ENCODE measurements at regions not wholly inside any gene's neighbourhood (a gene's known extent, or its start where the extent isn't known, plus 50 kb on each side); places are given as distances from the start of the nearest gene placed in this dataset.

GRCh38 chr6:155962276-155962675 is 506.6 kb upstream of the NOX3 start:
- H3K4me1 ChIP-seq (ENCODE audit: insufficient read depth, low read length): no peaks in the 10 kb centered on the region; the same call in 1 of the 2 replicates
- no peak overlapping the region for H3K9ac ChIP-seq (ENCODE audit: low read depth, low read length)
- no peaks in the 10 kb centered on the region for H3K36me3 ChIP-seq (ENCODE audit: insufficient read depth, low read length)
- H3K9me3 ChIP-seq (ENCODE audit: control insufficient read depth, insufficient read depth, low read length): no peaks in the 10 kb centered on the region

DNA sequence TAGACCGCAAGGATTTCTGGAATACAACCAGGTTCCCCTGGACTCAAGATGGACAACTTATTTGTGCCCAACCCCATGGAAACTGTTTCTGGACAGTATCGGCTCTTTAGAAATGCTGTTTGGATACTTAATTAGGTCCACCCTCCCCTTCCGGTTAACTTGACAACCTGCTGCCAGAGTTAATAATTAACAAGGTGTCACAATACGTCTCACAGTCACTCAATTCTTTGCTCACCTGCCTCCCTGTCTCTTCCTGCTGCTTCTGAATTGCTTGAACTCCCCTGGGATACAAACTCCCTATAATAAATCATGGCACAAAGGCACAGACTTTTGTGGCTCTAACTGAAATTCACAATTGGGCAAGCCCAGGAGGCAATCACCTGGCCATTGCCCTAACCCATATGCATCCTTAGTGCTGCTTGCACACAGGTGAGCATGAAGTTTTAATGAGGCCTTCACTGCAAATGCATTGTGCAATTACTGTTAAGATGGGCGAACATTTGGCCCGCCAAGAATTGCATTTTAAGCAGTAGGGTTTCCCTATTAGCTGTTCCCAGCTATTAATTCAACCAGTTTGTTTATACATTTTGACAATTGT is 504.4 kb upstream of the NOX3 start:
- Histone ChIP-seq H3K36me3 (ENCODE audit: insufficient read depth, low read length) (no peaks in the 10 kb centered on the region), H3K9ac (ENCODE audit: low read depth, low read length) (no peak overlapping the region), H3K9me3 (ENCODE audit: control insufficient read depth, insufficient read depth, low read length) (no peaks in the 10 kb centered on the region), H3K4me1 (ENCODE audit: insufficient read depth, low read length) (peaks cover 9% of the 10 kb centered on the region)

DNA sequence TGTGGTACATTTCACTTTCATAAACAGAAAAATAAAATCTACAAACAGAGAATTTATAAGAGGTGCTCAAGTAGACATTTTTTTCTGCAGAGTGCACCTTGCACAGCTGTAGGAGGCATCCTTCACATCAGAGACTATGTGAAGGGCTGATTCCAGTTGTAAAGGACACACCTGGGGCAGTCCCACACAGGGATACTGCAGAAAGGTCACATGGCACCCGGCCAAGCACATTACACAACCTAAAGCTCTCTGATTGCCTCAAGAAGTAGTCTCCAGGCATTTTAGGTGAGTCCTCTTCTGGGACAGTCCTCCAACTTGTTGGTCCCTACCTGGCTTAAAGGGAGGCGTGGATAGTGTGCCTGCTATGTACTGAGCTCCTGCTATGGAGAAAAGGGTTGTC is 502.9 kb upstream of the NOX3 start:
- H3K9me3 ChIP-seq (ENCODE audit: control insufficient read depth, insufficient read depth, low read length): no peaks in the 10 kb centered on the region; the same call in 1 of the 2 replicates
- peaks cover 20% of the 10 kb centered on the region for H3K4me1 ChIP-seq (ENCODE audit: insufficient read depth, low read length)
- no peak overlapping the region for H3K9ac ChIP-seq (ENCODE audit: low read depth, low read length)
- no peaks in the 10 kb centered on the region for H3K36me3 ChIP-seq (ENCODE audit: insufficient read depth, low read length)

- H3K4me1 ChIP-seq (ENCODE audit: insufficient read depth, low read length): peaks cover 20% of the 10 kb centered on the region
- no peaks in the 10 kb centered on the region for H3K36me3 ChIP-seq (ENCODE audit: insufficient read depth, low read length)
- H3K9ac ChIP-seq (ENCODE audit: low read depth, low read length): 0 out of 2 replicates have a peak overlapping the region, but pooled peaks have one; percentile 18
- H3K9me3 ChIP-seq (ENCODE audit: control insufficient read depth, insufficient read depth, low read length): no peaks in the 10 kb centered on the region; the same call in 1 of the 2 replicates
Measured at GRCh38 chr6:155955038-155955437, 499.4 kb upstream of the NOX3 start.

DNA sequence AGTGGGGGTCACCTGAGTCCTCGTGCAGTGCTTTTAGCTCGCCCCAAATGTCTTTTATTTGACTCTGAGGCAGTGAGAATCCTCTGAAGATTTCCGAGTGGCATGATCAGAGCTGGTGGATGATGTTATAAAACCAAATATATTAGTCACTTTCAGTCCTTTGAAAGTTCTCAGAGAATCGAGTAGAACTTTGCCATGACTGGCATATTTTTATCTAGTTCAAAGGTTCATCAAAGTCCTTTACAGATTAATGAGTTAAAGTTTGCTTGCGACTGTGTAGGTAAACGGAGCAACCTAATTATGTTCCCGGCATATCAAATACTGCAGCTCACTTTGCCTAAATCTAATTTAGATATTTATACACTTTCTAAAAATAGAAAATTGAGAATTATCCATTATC is 498.5 kb upstream of the NOX3 start:
- Histone ChIP-seq H3K36me3 (ENCODE audit: insufficient read depth, low read length) (no peaks in the 10 kb centered on the region), H3K9me3 (ENCODE audit: control insufficient read depth, insufficient read depth, low read length) (no peaks in the 10 kb centered on the region; the same call in 1 of the 2 replicates), H3K9ac (ENCODE audit: low read depth, low read length) (no peak overlapping the region), H3K4me1 (ENCODE audit: insufficient read depth, low read length) (peaks cover 20% of the 10 kb centered on the region)

GRCh38 chr6:155949256-155949655 is 493.6 kb upstream of the NOX3 start:
- H3K36me3 ChIP-seq (ENCODE audit: insufficient read depth, low read length): no peaks in the 10 kb centered on the region
- no peak overlapping the region for H3K9ac ChIP-seq (ENCODE audit: low read depth, low read length)
- H3K4me1 ChIP-seq (ENCODE audit: insufficient read depth, low read length): peaks cover 6% of the 10 kb centered on the region
- H3K9me3 ChIP-seq (ENCODE audit: control insufficient read depth, insufficient read depth, low read length): no peaks in the 10 kb centered on the region; the same call in 1 of the 2 replicates

DNA sequence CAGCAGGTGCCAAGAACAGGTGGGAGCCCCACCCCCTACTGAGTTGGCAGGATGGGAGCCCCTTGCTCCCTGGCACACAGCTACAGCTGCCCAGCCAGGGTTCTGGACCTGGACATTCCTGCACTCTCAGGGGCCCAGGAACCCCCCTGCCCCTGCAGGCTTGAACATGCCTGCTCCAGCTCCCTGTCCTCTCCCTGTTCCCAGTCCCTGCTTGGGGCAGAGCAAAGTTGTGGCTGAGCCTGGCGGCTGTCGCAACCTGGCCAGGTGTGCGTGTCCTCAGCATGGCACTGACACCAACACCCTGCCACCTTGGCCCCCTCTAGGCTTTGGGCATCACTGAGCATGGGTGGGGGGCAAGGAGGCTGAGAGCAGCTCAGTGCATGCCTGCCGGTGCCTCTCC is 491.2 kb upstream of the NOX3 start:
- Histone ChIP-seq H3K4me1 (ENCODE audit: insufficient read depth, low read length) (no peaks in the 10 kb centered on the region), H3K9me3 (ENCODE audit: control insufficient read depth, insufficient read depth, low read length) (no peaks in the 10 kb centered on the region), H3K36me3 (ENCODE audit: insufficient read depth, low read length) (no peaks in the 10 kb centered on the region), H3K9ac (ENCODE audit: low read depth, low read length) (no peak overlapping the region)

DNA sequence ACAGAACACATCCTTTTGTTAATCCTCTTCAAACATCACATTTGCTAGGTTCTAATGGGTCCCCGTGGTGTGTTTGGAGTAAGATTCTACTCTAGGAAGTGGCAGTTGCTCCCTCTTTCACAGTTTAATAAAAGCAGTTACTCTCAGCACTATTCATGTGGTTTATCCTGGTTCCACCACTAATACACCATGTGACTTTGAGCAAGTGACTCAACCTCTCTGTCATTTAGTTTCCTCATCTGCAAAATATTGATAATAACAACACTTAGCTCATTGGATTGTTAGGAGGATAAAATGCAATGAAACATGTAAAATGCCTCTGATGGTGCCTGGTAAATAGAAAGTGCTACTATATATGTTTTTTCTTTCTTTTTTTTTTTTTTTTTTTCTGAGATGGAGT is 488.0 kb upstream of the NOX3 start:
- Histone ChIP-seq H3K9ac (ENCODE audit: low read depth, low read length) (no peak overlapping the region), H3K36me3 (ENCODE audit: insufficient read depth, low read length) (no peaks in the 10 kb centered on the region), H3K9me3 (ENCODE audit: control insufficient read depth, insufficient read depth, low read length) (no peaks in the 10 kb centered on the region), H3K4me1 (ENCODE audit: insufficient read depth, low read length) (no peaks in the 10 kb centered on the region)

DNA sequence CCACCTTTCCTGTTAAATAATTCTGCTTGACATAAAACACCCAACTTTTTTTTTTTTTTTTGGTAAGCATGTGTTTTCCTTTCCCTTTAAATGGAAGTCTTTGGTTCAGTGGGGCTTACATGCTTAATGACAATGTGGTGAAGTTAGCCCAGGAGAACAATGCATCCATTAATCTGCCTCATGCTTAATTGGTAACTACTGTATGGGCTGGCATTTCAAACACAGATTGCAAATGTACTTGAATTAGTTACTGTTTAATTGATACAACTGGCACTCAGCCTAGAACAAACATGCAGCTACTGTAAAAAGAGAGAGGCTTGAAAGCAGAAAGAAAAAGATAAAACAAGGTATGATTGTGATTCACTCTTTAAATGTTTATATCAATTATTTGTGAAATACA is 483.6 kb upstream of the NOX3 start:
- no peaks in the 10 kb centered on the region for H3K4me1 ChIP-seq (ENCODE audit: insufficient read depth, low read length)
- no peak overlapping the region for H3K9ac ChIP-seq (ENCODE audit: low read depth, low read length)
- H3K36me3 ChIP-seq (ENCODE audit: insufficient read depth, low read length): no peaks in the 10 kb centered on the region
- no peaks in the 10 kb centered on the region for H3K9me3 ChIP-seq (ENCODE audit: control insufficient read depth, insufficient read depth, low read length)

GRCh38 chr6:155936551-155936950 is 480.9 kb upstream of the NOX3 start:
- Histone ChIP-seq H3K36me3 (ENCODE audit: insufficient read depth, low read length) (no peaks in the 10 kb centered on the region), H3K9ac (ENCODE audit: low read depth, low read length) (no peak overlapping the region), H3K9me3 (ENCODE audit: control insufficient read depth, insufficient read depth, low read length) (no peaks in the 10 kb centered on the region), H3K4me1 (ENCODE audit: insufficient read depth, low read length) (no peaks in the 10 kb centered on the region)

DNA sequence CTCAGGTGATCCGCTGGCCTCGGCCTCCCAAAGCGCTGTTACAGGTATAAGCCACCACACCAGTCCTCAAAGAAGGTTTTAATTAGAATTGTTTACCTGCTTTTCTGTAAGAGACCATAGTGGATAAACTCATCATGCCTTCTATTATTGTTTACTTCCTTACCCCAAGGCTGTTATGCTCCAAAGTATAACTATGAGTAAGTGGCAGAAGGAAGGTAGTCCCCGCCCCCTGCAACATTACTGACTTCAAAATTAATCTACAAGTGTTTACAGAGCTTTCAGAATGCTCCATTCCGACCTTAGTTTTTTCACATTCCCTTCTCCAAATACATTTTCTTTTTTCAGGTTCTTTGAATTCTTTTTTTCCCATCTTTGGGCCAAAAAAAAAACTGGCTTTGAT is 480.5 kb upstream of the NOX3 start:
- no peaks in the 10 kb centered on the region for H3K4me1 ChIP-seq (ENCODE audit: insufficient read depth, low read length)
- H3K9ac ChIP-seq (ENCODE audit: low read depth, low read length): no peak overlapping the region
- no peaks in the 10 kb centered on the region for H3K9me3 ChIP-seq (ENCODE audit: control insufficient read depth, insufficient read depth, low read length)
- no peaks in the 10 kb centered on the region for H3K36me3 ChIP-seq (ENCODE audit: insufficient read depth, low read length)

DNA sequence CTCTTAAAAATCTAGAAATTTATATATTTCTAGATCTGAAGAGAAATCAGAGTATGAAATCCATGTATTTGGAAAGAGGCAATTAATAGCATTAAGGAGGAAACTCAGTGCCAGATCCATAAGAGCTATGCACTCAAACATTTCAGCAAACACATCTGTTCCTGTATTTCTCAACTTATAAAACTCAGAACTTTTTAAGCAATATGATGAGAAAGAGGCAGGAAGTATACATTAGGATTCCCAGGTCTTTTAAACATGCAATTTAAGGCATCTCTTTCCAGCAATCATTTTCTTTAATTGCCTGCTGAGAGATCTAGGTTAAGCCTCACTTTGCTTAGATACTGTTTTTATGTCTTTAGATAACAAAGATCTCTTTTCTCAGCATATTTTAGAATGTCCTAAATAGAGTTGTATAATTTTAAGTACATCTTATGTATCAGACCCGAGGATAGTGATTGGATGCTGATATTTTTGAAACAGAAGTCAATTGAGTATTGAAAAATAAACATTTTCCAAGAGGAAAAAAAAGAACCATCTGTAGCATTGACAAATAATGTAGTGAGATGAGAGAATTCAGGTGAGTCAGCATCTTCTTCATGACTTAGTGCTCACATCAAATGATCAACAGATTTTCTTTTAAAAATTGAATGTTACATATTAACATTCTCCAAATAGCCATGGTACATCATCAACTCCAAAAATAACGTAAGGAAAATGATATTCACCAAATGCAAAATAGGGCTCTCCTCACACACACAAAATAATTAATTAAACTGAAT is 461.4 kb upstream of the NOX3 start:
- no peaks in the 10 kb centered on the region for H3K4me1 ChIP-seq (ENCODE audit: insufficient read depth, low read length)
- H3K9ac ChIP-seq (ENCODE audit: low read depth, low read length): no peak overlapping the region
- H3K36me3 ChIP-seq (ENCODE audit: insufficient read depth, low read length): no peaks in the 10 kb centered on the region
- H3K9me3 ChIP-seq (ENCODE audit: control insufficient read depth, insufficient read depth, low read length): no peaks in the 10 kb centered on the region

DNA sequence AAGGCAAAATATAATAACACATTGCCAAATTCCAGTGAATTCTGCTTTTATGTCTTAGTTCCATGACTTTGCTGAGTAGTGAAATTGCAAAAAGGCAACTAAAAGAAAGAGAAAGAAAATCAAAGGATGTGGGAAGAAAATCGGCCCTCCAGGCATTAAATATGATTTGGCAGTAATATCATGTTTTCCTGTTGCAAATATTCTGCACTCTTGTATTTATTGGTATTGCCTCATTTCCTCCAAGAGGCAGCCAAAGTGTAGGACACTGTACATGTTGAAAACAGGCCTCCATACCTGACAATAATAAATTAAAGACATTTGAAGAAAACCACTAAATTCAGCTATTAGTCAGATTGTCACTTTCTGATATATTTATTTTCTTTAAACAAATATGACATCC is 460.0 kb upstream of the NOX3 start:
- Histone ChIP-seq H3K9me3 (ENCODE audit: control insufficient read depth, insufficient read depth, low read length) (no peaks in the 10 kb centered on the region), H3K4me1 (ENCODE audit: insufficient read depth, low read length) (no peaks in the 10 kb centered on the region), H3K9ac (ENCODE audit: low read depth, low read length) (no peak overlapping the region), H3K36me3 (ENCODE audit: insufficient read depth, low read length) (no peaks in the 10 kb centered on the region)

GRCh38 chr6:155913816-155914215 is 458.2 kb upstream of the NOX3 start:
- Histone ChIP-seq H3K36me3 (ENCODE audit: insufficient read depth, low read length) (no peaks in the 10 kb centered on the region), H3K9ac (ENCODE audit: low read depth, low read length) (no peak overlapping the region), H3K4me1 (ENCODE audit: insufficient read depth, low read length) (no peaks in the 10 kb centered on the region), H3K9me3 (ENCODE audit: control insufficient read depth, insufficient read depth, low read length) (no peaks in the 10 kb centered on the region)

DNA sequence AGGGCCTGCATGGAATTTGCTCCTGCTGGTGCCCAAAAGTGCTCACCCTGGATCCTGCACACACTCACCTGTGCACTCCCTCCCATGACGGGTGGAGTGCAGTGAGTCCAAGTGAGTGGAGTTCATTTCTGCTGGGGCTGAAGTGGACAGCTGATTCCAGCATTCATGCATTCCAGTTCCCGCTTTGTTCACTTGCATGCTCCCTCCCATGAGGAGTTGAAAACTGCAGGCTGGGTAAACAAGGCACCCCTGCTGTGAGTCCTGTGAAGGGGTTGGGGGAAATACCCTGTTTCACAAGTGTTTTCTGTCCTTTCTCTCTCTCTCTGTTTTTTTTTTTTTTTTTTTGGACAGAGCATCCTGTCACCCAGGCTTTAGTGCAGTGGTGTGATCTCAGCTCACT is 454.1 kb upstream of the NOX3 start:
- Histone ChIP-seq H3K9me3 (ENCODE audit: control insufficient read depth, insufficient read depth, low read length) (peaks cover 3% of the 10 kb centered on the region), H3K36me3 (ENCODE audit: insufficient read depth, low read length) (no peaks in the 10 kb centered on the region), H3K4me1 (ENCODE audit: insufficient read depth, low read length) (no peaks in the 10 kb centered on the region), H3K9ac (ENCODE audit: low read depth, low read length) (no peak overlapping the region)

Data from ES-I3 (cell line).